HG02884 (cell line): ENCODE measurements at regions not wholly inside any gene's neighbourhood (a gene's known extent, or its start where the extent isn't known, plus 50 kb on each side); places are given as distances from the start of the nearest gene placed in this dataset.

ENCODE experiments used
- ATAC-seq: cut with Tn5 transposase; IDR thresholded peaks from one replicate; pipeline ENCODE4 v1.9.1; 2021; ENCODE audit warnings: mild to moderate bottlenecking, moderate library complexity; ENCODE audit not compliant: unreplicated experiment

GRCh38 chr2:152815634-152816257, 97.3 kb downstream of the ARL6IP6 start:
- no peak for ATAC-seq

DNA sequence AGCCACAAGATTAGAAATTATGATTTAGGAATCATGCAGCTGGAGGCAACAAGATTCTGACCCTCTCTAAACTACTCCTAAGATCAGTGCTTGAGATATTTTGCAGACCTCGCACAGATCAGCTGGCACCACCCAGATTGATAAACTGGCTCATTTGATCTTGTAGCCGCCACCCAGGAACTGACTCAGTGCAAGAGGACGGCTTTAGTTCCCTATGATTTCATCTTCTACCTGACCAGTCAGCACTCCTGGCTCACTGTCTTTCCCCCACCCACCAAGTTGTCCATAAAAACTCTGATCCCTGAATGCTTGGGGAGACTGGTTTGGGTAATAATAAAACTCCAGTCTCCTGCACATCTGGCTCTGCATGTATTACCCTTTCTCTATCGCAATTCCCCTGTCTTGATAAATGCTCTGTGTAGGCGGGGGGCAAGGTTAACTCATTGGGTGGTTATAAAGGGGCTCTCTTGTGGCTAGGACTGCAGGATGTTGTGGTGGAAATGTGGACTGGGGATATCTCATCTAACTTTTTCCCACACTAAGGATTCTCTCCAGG, 96.1 kb downstream of the ARL6IP6 start:
- no peak for ATAC-seq

DNA sequence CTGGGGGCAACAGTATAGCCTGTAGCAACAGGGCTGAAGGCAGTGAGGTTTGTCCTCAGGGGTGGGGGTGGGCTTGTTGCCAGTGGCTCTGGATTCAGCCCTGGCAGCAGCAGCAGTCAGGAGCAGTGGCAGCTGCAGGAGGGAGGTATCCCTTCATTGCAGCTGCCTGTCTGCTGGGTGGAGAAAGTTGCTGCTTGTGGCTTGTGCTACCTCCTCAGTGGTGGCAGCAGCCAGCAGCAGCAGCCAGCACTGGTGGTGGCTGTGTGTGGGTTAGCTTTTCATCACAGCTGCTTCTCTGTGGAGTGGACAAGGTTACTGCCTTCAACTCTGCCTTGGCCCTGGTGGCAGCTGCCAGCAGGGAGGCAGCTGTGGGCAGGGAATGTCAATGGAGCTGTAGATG, 94.9 kb downstream of the ARL6IP6 start:
- no peak for ATAC-seq
